ENCODE measurements at regions not wholly inside any gene's neighbourhood (a gene's known extent, or its start where the extent isn't known, plus 50 kb on each side); places are given as distances from the start of the nearest gene placed in this dataset.

- H4K20me1 ChIP-seq (ENCODE audit: control insufficient read depth, insufficient read depth, low read length, poor library complexity, severe bottlenecking), result no peaks in the 10 kb centered on the region
- intact Hi-C loops (cut with micrococcal nuclease), result no loop called here
- no peaks in the 10 kb centered on the region for H3K36me3 ChIP-seq (replicated peaks in 1 of 2; ENCODE audit: control extremely low read depth in 1 of 2, control insufficient read depth in 1 of 2, extremely low read depth in 1 of 2, insufficient read depth in 2 of 2, low read length in 1 of 2)
- H3K4me3 ChIP-seq (ENCODE audit: control extremely low read depth in 1 of 5, extremely low read depth in 1 of 5, insufficient read depth in 1 of 5, low read depth in 2 of 5, low read length in 4 of 5), result no peak overlapping the region
- no peaks in the 10 kb centered on the region for H3K4me1 ChIP-seq (ENCODE audit: control insufficient read depth in 2 of 2, insufficient read depth in 2 of 2, low read length in 2 of 2)
- POLR2A ChIA-PET, result no interaction called here
- no peaks in the 10 kb centered on the region for H3K27me3 Mint-ChIP-seq
- peaks cover 3% of the 10 kb centered on the region for H3K4me1 Mint-ChIP-seq
- no peak overlapping the region for H3K27ac Mint-ChIP-seq
- no peaks in the 10 kb centered on the region for H3K9me3 ChIP-seq (ENCODE audit: control extremely low read depth in 1 of 3, control insufficient read depth in 2 of 3, insufficient read depth in 1 of 3, low read length in 2 of 3)
- no peak overlapping the region for H3K9ac ChIP-seq (ENCODE audit: low read length)
- TF ChIP-seq, protein P1, sequence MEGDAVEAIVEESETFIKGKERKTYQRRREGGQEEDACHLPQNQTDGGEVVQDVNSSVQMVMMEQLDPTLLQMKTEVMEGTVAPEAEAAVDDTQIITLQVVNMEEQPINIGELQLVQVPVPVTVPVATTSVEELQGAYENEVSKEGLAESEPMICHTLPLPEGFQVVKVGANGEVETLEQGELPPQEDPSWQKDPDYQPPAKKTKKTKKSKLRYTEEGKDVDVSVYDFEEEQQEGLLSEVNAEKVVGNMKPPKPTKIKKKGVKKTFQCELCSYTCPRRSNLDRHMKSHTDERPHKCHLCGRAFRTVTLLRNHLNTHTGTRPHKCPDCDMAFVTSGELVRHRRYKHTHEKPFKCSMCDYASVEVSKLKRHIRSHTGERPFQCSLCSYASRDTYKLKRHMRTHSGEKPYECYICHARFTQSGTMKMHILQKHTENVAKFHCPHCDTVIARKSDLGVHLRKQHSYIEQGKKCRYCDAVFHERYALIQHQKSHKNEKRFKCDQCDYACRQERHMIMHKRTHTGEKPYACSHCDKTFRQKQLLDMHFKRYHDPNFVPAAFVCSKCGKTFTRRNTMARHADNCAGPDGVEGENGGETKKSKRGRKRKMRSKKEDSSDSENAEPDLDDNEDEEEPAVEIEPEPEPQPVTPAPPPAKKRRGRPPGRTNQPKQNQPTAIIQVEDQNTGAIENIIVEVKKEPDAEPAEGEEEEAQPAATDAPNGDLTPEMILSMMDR (IDR thresholded peaks at IDR 0.05), result no peak
- no peak for TF ChIP-seq EZH2 (IDR thresholded peaks at IDR 0.05; ENCODE audit: borderline replicate concordance, insufficient read depth, low read depth, low read length, poor library complexity, severe bottlenecking)
- CTCF ChIA-PET, result interaction anchor here (0.6 kb wide), 1 partner anchor 68 kb away, joined by 7 read pairs; no protein-coding TSS in a partner anchor
- no peak for DNase-seq
- H3K4me3 Mint-ChIP-seq, result no peak overlapping the region
- WGBS (ENCODE audit: insufficient coverage), result 42% methylated on average over 2 of the region's 2 CpGs
- H3K27ac ChIP-seq (ENCODE audit: low read length in 2 of 2), result no peak overlapping the region
- H2AFZ ChIP-seq (ENCODE audit: insufficient read depth, low read depth, low read length, poor library complexity, severe bottlenecking), result no peak overlapping the region
- no peaks in the 10 kb centered on the region for H3K79me2 ChIP-seq (ENCODE audit: control insufficient read depth, insufficient read depth, low read length)
- H3K27me3 ChIP-seq (replicated peaks in 1 of 4; ENCODE audit: control extremely low read depth in 1 of 4, control insufficient read depth in 3 of 4, insufficient read depth in 4 of 4, low read length in 3 of 4), result no peaks in the 10 kb centered on the region
- H3K9me3 Mint-ChIP-seq (ENCODE audit: insufficient read depth), result no peaks in the 10 kb centered on the region
- no peak for ATAC-seq (ENCODE audit: low read depth)
- no peak overlapping the region for H3K4me2 ChIP-seq (replicated peaks; ENCODE audit: low read depth, low read length, poor library complexity, severe bottlenecking)
Observed at GRCh38 chr10:108817584-108817983, 1105.7 kb downstream of the XPNPEP1 start.

GRCh38 chr10:108817135-108817534, 1106.2 kb downstream of the XPNPEP1 start:
- CTCF ChIA-PET, result interaction anchor here (0.6 kb wide), 1 partner anchor 67 kb away, joined by 7 read pairs; no protein-coding TSS in a partner anchor
- POLR2A ChIA-PET, result no interaction called here
- TF ChIP-seq EZH2 (IDR thresholded peaks at IDR 0.05; ENCODE audit: borderline replicate concordance, insufficient read depth, low read depth, low read length, poor library complexity, severe bottlenecking), result no peak
- TF ChIP-seq, protein P1 (IDR thresholded peaks at IDR 0.05), result no peak
- Histone ChIP-seq H4K20me1 (ENCODE audit: control insufficient read depth, insufficient read depth, low read length, poor library complexity, severe bottlenecking) (no peaks in the 10 kb centered on the region), H2AFZ (ENCODE audit: insufficient read depth, low read depth, low read length, poor library complexity, severe bottlenecking) (no peak overlapping the region), H3K27me3 (replicated peaks in 1 of 4; ENCODE audit: control extremely low read depth in 1 of 4, control insufficient read depth in 3 of 4, insufficient read depth in 4 of 4, low read length in 3 of 4) (no peaks in the 10 kb centered on the region), H3K36me3 (replicated peaks in 1 of 2; ENCODE audit: control extremely low read depth in 1 of 2, control insufficient read depth in 1 of 2, extremely low read depth in 1 of 2, insufficient read depth in 2 of 2, low read length in 1 of 2) (no peaks in the 10 kb centered on the region), H3K4me2 (replicated peaks; ENCODE audit: low read depth, low read length, poor library complexity, severe bottlenecking) (no peak overlapping the region), H3K4me1 (ENCODE audit: control insufficient read depth in 2 of 2, insufficient read depth in 2 of 2, low read length in 2 of 2) (no peaks in the 10 kb centered on the region), H3K79me2 (ENCODE audit: control insufficient read depth, insufficient read depth, low read length) (no peaks in the 10 kb centered on the region), H3K9ac (ENCODE audit: low read length) (no peak overlapping the region), H3K27ac (ENCODE audit: low read length in 2 of 2) (no peak overlapping the region), H3K9me3 (ENCODE audit: control extremely low read depth in 1 of 3, control insufficient read depth in 2 of 3, insufficient read depth in 1 of 3, low read length in 2 of 3) (no peaks in the 10 kb centered on the region), H3K4me3 (ENCODE audit: control extremely low read depth in 1 of 5, extremely low read depth in 1 of 5, insufficient read depth in 1 of 5, low read depth in 2 of 5, low read length in 4 of 5) (no peak overlapping the region)
- Mint-ChIP-seq H3K9me3 (ENCODE audit: insufficient read depth) (no peaks in the 10 kb centered on the region), H3K27ac (no peak overlapping the region), H3K4me1 (peaks cover 3% of the 10 kb centered on the region), H3K27me3 (no peaks in the 10 kb centered on the region), H3K4me3 (no peak overlapping the region)
- ATAC-seq (ENCODE audit: low read depth), result no peak
- intact Hi-C loops (cut with micrococcal nuclease), result no loop called here
- no peak for DNase-seq
- no CpG with 5 or more reads among the region's 3 CpGs for WGBS (ENCODE audit: insufficient coverage)

Measured in B cell (primary cell).